GM19463 (cell line): ENCODE measurements at regions not wholly inside any gene's neighbourhood (a gene's known extent, or its start where the extent isn't known, plus 50 kb on each side); places are given as distances from the start of the nearest gene placed in this dataset.
"Not testable (repeated sequence)": the region's sequence is repeated elsewhere in the genome, so short reads cannot be mapped to it uniquely, and the experiment has no call there.

ENCODE experiments used
- ATAC-seq: cut with Tn5 transposase; IDR thresholded peaks from one replicate; pipeline ENCODE4 v1.9.1; 2021; ENCODE audit warnings: mild to moderate bottlenecking, moderate library complexity; ENCODE audit not compliant: unreplicated experiment

- ATAC-seq: no peak
Measured at GRCh38 chr3:177336873-177337450, 139.7 kb upstream of the TBL1XR1 start.

DNA sequence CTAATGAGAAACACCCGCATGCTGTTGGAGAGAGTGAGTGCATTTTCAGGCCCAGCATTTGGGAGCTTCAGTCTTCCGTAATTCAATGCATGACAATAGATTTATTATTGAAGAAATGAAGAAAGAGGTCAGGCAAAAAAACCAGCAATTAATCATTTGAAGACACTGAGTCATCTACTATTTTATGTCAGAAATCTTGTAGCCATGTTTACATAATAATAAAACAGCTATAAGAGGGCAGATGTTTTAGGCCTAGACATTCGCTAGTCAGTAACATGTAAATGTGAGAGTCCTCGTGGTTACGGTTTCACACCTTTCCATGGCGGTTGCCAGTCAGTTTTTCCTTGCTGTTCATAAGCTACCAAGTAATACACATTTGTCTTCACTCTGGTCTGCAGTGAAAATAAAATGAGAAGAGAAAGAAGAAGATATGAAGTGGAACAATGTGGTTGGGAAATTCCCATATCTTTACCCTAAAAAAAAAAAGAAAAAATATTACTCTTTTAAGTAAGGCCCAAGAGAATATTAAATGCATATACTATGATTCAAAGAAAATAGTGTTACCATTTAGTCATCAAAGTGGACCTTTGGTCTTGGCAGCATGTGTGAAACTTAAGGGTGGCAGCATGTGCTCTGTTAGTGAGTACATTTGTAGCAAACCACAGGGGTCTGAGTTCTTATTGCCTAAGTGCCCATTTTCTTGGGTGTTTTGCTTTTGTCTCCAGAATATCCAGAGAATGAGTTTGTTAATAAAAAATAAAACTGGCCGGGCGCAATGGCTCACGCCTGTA is 140.5 kb upstream of the TBL1XR1 start:
- peak; percentile 90 for ATAC-seq

DNA sequence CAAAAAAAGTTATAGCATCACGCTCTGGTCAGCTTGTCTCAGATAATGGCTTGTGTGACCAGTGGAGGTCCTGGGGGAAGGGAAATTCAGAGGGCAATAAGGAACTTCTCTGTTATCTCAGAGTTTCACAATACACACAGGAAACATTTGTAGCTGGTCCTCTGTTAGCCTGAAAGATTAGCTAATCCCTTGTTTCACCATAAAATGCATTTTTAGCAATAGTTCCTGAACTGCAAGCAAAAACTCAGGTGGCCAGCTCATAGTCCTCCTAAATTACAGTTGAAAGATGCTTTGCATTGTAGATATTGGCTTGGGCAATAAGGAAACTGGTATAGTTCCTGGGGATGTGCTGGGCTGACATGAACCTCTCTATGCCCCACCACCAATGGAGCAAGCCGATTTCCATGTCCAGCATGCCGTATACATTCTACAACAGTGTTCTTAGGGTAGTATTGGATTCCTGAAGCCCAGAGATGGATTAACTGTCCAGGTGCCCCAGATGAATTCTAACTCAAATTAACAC is 141.5 kb upstream of the TBL1XR1 start:
- peak; percentile 24 for ATAC-seq

- ATAC-seq: not testable (repeated sequence)
Measured at GRCh38 chr3:177339220-177339703, 142.0 kb upstream of the TBL1XR1 start.

GRCh38 chr3:177340243-177340830 is 143.1 kb upstream of the TBL1XR1 start:
- no peak for ATAC-seq

- no peak for ATAC-seq
Measured at GRCh38 chr3:177341736-177342419, 144.6 kb upstream of the TBL1XR1 start.

DNA sequence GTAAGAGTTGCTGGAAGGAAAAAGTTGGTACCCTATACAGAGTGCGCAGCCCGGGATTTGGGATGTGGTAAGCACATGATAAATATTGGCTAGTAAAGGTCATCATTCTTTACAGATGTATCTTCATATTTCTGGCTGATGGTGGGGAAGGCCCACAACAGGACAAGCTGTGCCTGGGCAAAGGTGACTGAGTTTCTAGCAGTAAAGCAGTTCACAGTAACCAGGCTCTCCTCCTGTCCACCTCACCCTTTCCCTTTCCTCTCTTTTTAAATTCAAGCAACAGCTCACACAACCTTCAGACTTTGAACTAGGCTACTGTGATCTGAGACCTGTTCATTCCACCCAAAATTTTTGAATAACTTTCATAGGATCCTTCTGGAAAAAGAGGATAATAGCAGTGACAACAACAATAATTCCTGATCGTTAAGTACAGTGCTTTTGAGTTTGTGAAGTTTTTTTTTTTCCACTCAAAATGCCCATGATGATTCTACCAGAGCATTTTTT is 145.9 kb upstream of the TBL1XR1 start:
- no peak for ATAC-seq

- peak; percentile 89 for ATAC-seq
Measured at GRCh38 chr3:177345049-177345972, 148.0 kb upstream of the TBL1XR1 start.

GRCh38 chr3:177345973-177346503 is 148.8 kb upstream of the TBL1XR1 start:
- ATAC-seq: no peak

DNA sequence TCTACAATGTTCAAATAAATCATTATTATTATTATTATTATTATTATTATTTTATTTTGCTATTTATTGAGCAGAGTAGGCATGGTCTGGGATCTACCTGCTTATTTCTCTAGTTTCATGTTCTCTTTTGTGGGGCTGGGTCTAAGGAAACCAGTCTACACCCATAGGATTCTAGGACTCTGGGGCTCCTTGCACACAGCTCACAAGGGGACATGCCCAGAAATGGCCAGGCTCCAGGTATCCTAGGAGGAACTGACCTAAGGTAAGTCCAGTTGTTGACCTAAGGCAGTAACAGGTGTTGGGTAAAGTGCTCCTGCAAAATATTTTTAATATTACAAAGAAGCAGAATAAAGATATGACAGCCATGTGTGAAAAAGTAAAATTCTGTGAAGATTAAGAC is 149.6 kb upstream of the TBL1XR1 start:
- ATAC-seq: no peak

GRCh38 chr3:177347611-177348010 is 150.3 kb upstream of the TBL1XR1 start:
- no peak for ATAC-seq

DNA sequence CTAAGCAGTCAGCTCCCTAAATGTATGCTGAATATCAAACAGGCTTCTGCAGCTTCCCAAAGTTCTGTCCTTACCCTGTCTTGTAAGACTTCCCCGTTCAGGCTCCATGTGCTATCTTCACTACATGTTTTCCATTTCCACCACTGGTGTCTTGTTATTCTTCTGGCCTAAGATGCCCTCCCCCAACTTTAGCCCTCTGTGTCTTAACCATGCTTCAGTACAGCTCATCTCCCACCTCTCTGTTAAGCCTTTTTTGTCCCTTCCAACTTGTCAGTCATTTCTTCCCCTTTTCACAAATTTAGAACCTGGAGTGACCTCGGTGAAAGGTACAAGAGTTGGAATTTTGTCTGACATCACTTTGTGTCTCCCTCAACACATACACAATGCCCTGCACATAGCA is 151.7 kb upstream of the TBL1XR1 start:
- ATAC-seq: no peak

DNA sequence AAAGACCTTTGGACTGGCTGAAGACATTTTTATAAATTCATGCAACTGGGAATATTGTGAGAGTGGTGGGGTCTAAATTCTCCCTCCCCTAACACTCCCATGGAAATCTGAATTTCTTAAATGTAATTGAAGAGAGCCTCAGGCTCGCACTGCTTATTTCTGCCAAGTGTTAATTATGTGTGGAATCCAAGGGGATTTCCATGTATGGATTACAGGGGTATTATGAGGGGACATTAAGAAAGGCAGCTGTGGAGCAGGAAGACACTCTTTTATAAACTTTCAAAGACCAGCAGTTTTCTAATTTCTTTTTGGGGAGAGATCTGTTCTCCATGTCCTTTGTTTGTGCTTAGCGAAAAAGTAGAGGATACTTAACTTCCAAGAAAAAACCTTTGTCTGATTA is 152.1 kb upstream of the TBL1XR1 start:
- no peak for ATAC-seq

GRCh38 chr3:177350121-177350520 is 152.8 kb upstream of the TBL1XR1 start:
- ATAC-seq: no peak

DNA sequence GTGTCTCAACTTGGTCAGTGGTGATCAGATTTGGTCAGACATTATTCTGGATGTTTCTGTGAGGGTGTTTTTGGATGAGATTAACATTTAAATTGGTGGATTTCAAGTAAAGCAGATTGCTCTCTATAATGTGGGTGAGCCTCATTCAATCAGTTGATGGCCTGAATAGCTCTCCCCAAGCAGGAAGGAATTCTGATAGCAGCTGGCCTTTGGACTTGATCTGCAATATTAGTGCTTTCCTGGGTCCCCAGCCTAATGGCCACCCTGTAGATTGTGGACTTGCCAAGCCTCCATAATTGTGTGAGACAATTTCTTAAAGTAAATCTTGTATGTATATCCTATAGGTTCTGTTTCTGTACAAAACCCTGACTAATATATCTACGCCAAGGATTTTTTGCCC is 153.9 kb upstream of the TBL1XR1 start:
- no peak for ATAC-seq

DNA sequence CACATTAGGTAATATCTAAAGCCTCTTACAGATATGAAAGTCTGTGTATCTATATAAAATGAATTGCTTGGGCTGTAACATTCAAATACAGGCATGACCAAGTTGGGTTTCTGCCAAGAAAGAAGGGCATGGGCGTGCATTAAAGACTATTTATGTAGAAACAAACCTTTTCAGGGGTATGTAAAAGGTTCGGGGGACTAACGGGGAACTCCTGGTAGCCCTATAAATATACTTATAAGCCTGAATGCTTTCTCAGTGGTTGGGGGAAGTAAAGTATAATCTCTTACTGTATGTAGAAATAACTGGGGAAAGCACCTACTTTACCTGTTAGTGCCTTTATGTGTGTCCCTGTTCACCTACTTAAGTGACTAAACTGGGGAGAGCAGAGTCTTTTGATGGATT is 154.5 kb upstream of the TBL1XR1 start:
- peak; percentile 96 for ATAC-seq

DNA sequence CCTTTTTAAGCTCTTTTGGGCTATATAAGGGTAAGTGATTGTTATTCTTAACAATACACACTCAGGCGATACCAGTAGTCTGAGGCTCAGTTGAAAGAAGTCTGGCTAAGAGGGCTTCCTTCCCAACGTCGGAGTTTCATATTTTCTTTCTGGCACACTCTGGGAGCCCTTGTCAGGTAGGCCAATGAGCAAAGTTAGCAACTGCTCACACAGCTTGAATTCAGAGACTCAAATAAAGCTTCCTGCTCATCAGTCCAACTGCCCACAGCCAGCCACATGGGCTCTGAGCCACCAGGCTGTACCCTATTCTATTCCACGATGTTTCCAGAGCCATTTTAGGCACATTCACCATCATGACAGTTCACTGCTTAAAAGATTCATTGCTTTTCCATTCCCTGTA is 155.1 kb upstream of the TBL1XR1 start:
- ATAC-seq: no peak

- no peak for ATAC-seq
Measured at GRCh38 chr3:177353140-177353539, 155.9 kb upstream of the TBL1XR1 start.

DNA sequence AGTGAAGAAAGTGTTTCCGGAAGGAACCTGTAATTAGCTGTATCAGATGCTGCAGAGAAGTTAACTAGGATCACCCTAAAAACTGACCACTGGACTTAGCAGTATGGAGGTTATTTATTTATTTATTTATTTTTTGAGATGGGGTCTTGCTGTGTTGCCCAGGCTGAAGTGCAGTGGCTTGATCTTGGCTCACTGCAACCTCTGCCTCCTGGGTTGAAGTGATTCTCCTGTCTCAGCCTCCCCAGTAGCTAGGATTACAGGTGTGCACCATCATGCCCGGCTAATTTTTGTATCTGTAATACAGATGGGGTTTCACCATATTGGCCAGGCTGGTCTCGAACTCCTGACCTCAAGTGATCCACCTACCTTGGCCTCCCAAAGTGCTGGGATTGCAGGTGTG is 156.6 kb upstream of the TBL1XR1 start:
- ATAC-seq: not testable (repeated sequence)

DNA sequence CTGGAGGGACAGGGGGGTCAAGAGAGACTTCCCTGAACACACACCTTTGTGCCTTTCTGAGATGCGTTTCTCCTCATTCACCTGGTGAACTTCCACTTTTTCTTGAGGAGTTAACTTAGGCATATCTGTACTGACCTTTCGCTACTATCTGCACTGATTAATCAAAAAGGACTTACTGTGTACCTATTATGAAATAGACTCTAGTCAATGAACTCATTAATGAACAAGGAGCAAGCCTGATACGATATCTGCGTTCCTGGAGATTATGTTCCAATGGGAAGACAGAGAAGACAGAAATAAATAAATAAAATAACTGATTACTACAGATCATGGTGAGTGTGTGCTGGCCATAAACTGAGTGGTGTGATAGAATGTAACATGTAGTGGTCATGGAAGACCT is 157.2 kb upstream of the TBL1XR1 start:
- no peak for ATAC-seq
